Lower leg skin (tissue), 3 donors: ENCODE measurements at regions not wholly inside any gene's neighbourhood (a gene's known extent, or its start where the extent isn't known, plus 50 kb on each side); places are given as distances from the start of the nearest gene placed in this dataset.

Experiments
- POLR2A ChIP-seq, 2 donors: fragments of 450-650 bp; IDR thresholded peaks; one replicate each; pipeline ENCODE4 v1.6.1; 2016 to 2017; ENCODE audit warnings: antibody characterized with exemption in 2 of 2, mild to moderate bottlenecking in 1 of 2, moderate library complexity in 1 of 2
- TF ChIP-seq, protein P1 (sequence below), 3 donors: fragments of 450-650 bp; IDR thresholded peaks; one replicate each; pipeline ENCODE4 v1.5.1; 2016; ENCODE audit warnings: antibody characterized with exemption in 3 of 3, mild to moderate bottlenecking in 3 of 3, moderate library complexity in 2 of 3

DNA sequence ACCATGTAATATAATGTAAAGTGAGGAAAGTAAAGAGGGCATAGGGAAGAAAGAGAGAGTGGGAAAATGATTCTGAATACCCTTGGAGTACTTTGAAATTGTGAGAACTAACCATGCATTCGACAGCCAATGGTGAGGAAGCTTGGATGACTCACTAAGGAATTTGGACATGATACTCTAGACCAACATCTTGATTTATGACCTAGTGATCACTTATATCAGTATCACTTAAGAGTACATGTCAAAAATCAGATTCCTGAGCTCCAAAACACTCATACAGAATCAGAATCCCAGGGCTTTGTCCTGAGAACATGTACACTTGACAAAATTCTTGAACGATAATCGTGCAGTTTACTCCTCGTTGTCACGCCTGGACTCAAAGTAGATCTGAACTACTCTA, 1899.8 kb upstream of the PIK3C3 start:
- TF ChIP-seq, protein P1, sequence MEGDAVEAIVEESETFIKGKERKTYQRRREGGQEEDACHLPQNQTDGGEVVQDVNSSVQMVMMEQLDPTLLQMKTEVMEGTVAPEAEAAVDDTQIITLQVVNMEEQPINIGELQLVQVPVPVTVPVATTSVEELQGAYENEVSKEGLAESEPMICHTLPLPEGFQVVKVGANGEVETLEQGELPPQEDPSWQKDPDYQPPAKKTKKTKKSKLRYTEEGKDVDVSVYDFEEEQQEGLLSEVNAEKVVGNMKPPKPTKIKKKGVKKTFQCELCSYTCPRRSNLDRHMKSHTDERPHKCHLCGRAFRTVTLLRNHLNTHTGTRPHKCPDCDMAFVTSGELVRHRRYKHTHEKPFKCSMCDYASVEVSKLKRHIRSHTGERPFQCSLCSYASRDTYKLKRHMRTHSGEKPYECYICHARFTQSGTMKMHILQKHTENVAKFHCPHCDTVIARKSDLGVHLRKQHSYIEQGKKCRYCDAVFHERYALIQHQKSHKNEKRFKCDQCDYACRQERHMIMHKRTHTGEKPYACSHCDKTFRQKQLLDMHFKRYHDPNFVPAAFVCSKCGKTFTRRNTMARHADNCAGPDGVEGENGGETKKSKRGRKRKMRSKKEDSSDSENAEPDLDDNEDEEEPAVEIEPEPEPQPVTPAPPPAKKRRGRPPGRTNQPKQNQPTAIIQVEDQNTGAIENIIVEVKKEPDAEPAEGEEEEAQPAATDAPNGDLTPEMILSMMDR (IDR thresholded peaks at IDR 0.05) = no peak
- no peak for TF ChIP-seq POLR2A (IDR thresholded peaks at IDR 0.05)
